SK-N-SH (cell line): ENCODE measurements at regions not wholly inside any gene's neighbourhood (a gene's known extent, or its start where the extent isn't known, plus 50 kb on each side); places are given as distances from the start of the nearest gene placed in this dataset.

Source experiments
- CTCF ChIA-PET: fragments of 300-600, 350-600 bp; formaldehyde crosslinking; extraction: SDS; loops from one replicate; lab custom pipeline; 2021; lab: Yijun Ruan, JAX
- POLR2A ChIA-PET: fragments of 350-600 bp; sonication (Branson Sonifier 250); formaldehyde crosslinking; extraction: SDS; loops from one replicate; lab custom pipeline; 2020; ENCODE audit warnings: antibody characterized with exemption, inconsistent platforms; lab: Yijun Ruan, JAX
- DNase-seq: peaks from one replicate; pipeline ENCODE4 v3.0.0; 2012
- H2AFZ ChIP-seq: fragments of 200-600 bp; sonication (generic); 2 replicates; pipeline ENCODE4 v1.8.1; 2016; ENCODE audit warnings: antibody characterized with exemption, mild to moderate bottlenecking, low read depth
- H3F3A ChIP-seq: fragments of 200-600 bp; sonication (generic); replicated peaks from 2 replicates; pipeline ENCODE3; 2016; ENCODE audit warnings: antibody characterized with exemption, mild to moderate bottlenecking; ENCODE audit not compliant: insufficient read depth
- H3K27ac ChIP-seq, 2 experiments: fragments of 200-500 bp in 1 of 2; fragments of 200-600 bp in 1 of 2; sonication (Bioruptor generic) in 1 of 2; sonication (generic), shearing (Covaris generic) in 1 of 2; 2 replicates each; pipeline versions ENCODE4 v1.5.1 to v1.6.1; 2014 to 2016; ENCODE audit warnings: low read depth in 2 of 2, inconsistent platforms in 1 of 2, low read length in 1 of 2, mild to moderate bottlenecking in 1 of 2, mixed read lengths in 1 of 2
- H3K27me3 ChIP-seq: fragments of 200-600 bp; sonication (generic), shearing (Covaris generic); 2 replicates; pipeline ENCODE4 v1.6.1; 2016; ENCODE audit warnings: mixed run types; ENCODE audit not compliant: insufficient read depth
- H3K36me3 ChIP-seq, 2 experiments: fragments of 200-500 bp in 1 of 2; fragments of 200-600 bp in 1 of 2; sonication (Bioruptor generic) in 1 of 2; sonication (generic) in 1 of 2; replicated peaks in 1 of 2; 2 replicates each; pipeline versions ENCODE3 to v1.5.1; 2014 to 2016; ENCODE audit warnings: low read length in 1 of 2, mild to moderate bottlenecking in 1 of 2; ENCODE audit not compliant: insufficient read depth in 2 of 2, control insufficient read depth in 1 of 2
- H3K4me1 ChIP-seq, 2 experiments: fragments of 200-500 bp in 1 of 2; fragments of 200-600 bp in 1 of 2; sonication (Bioruptor generic) in 1 of 2; sonication (generic), shearing (Covaris generic) in 1 of 2; 2 replicates each; pipeline versions ENCODE4 v1.5.1 to v1.6.1; 2014 to 2016; ENCODE audit warnings: low read depth in 1 of 2, low read length in 1 of 2, mixed run types in 1 of 2; ENCODE audit not compliant: insufficient read depth in 2 of 2, control insufficient read depth in 1 of 2
- H3K4me2 ChIP-seq: fragments of 200-600 bp; sonication (generic), shearing (Covaris generic); 2 replicates; pipeline ENCODE4 v1.6.1; 2017; ENCODE audit warnings: mixed run types
- H3K4me3 ChIP-seq, 2 experiments: fragments of 200-500 bp in 1 of 2; fragments of 200-600 bp in 1 of 2; sonication (Bioruptor generic) in 1 of 2; sonication (generic), shearing (Covaris generic) in 1 of 2; 2 replicates each; pipeline versions ENCODE4 v1.5.1 to v1.8.1; 2014 to 2016; ENCODE audit warnings: low read depth in 2 of 2, inconsistent platforms in 1 of 2, low read length in 1 of 2, mild to moderate bottlenecking in 1 of 2, mixed read lengths in 1 of 2, moderate library complexity in 1 of 2
- H3K79me2 ChIP-seq: fragments of 200-600 bp; sonication (generic); 2 replicates; pipeline ENCODE4 v1.8.1; 2017; ENCODE audit warnings: mild to moderate bottlenecking; ENCODE audit not compliant: insufficient read depth
- H3K9ac ChIP-seq: fragments of 200-600 bp; sonication (generic); 2 replicates; pipeline ENCODE4 v1.6.1; 2017; ENCODE audit warnings: mixed run types
- H3K9me2 ChIP-seq: fragments of 200-600 bp; sonication (generic); 2 replicates; pipeline ENCODE4 v1.6.1; 2017; ENCODE audit warnings: mixed run types
- H3K9me3 ChIP-seq: fragments of 200-600 bp; sonication (generic); 2 replicates; pipeline ENCODE4 v1.6.1; 2017; ENCODE audit warnings: mixed run types, mild to moderate bottlenecking, moderate library complexity
- H4K20me1 ChIP-seq: fragments of 200-600 bp; sonication (generic); 2 replicates; pipeline ENCODE4 v1.6.1; 2017; ENCODE audit warnings: mild to moderate bottlenecking, mixed run types; ENCODE audit not compliant: insufficient read depth
- ELF1 ChIP-seq: IDR thresholded peaks from 2 replicates; pipeline ENCODE4 v1.4.0; 2012
- EP300 ChIP-seq, 2 experiments: IDR thresholded peaks; 2 replicates each; pipeline versions ENCODE4 v1.4.0 to v1.6.1; 2012; ENCODE audit warnings: borderline replicate concordance in 1 of 2, low read depth in 1 of 2, low read length in 1 of 2
- FOSL2 ChIP-seq: IDR thresholded peaks from 2 replicates; pipeline ENCODE4 v1.4.0; 2012; ENCODE audit warnings: low read depth, mild to moderate bottlenecking, moderate library complexity, borderline replicate concordance
- FOXM1 ChIP-seq: IDR thresholded peaks from 2 replicates; pipeline ENCODE4 v1.4.0; 2012; ENCODE audit warnings: low read depth, mild to moderate bottlenecking
- GABPA ChIP-seq: IDR thresholded peaks from 2 replicates; pipeline ENCODE4 v1.4.0; 2012; ENCODE audit warnings: low read depth, mild to moderate bottlenecking
- GATA2 ChIP-seq: sonication (generic); formaldehyde crosslinking; IDR thresholded peaks from 2 replicates; pipeline ENCODE4 v1.5.0; 2020; ENCODE audit warnings: mild to moderate bottlenecking, missing genetic modification reagents
- IRF3 ChIP-seq: fragments of 150-350 bp; IDR thresholded peaks from 2 replicates; pipeline ENCODE4 v1.6.1; 2016; ENCODE audit warnings: mild to moderate bottlenecking, low read depth, low read length
- JUND ChIP-seq: IDR thresholded peaks from 2 replicates; pipeline ENCODE4 v1.4.0; 2012
- MXI1 ChIP-seq: IDR thresholded peaks from 2 replicates; pipeline ENCODE4 v1.6.1; 2012; ENCODE audit warnings: mild to moderate bottlenecking, low read depth, low read length, improper control_type of control experiment
- NRF1 ChIP-seq: IDR thresholded peaks from 2 replicates; pipeline ENCODE4 v1.6.1; 2012; ENCODE audit warnings: low read depth, mild to moderate bottlenecking, low read length
- POLR2AphosphoS5 ChIP-seq: IDR thresholded peaks from 2 replicates; pipeline ENCODE4 v1.6.1; 2012; ENCODE audit warnings: low read depth, low read length
- RCOR1 ChIP-seq: fragments of 150-350 bp; IDR thresholded peaks from 2 replicates; pipeline ENCODE4 v1.6.1; 2017; ENCODE audit warnings: antibody characterized with exemption, low read length
- REST ChIP-seq: IDR thresholded peaks from 2 replicates; pipeline ENCODE4 v1.6.1; 2012; ENCODE audit warnings: mild to moderate bottlenecking, low read depth, low read length, moderate library complexity
- RFX5 ChIP-seq: IDR thresholded peaks from 2 replicates; pipeline ENCODE4 v1.6.1; 2012; ENCODE audit warnings: mild to moderate bottlenecking, improper control_type of control experiment, low read length
- RXRA ChIP-seq: IDR thresholded peaks from 2 replicates; pipeline ENCODE4 v1.4.0; 2012; ENCODE audit warnings: low read depth, mild to moderate bottlenecking, borderline replicate concordance
- SMC3 ChIP-seq: IDR thresholded peaks from 2 replicates; pipeline ENCODE4 v1.6.1; 2012; ENCODE audit warnings: low read depth, low read length, improper control_type of control experiment
- TCF12 ChIP-seq: IDR thresholded peaks from 2 replicates; pipeline ENCODE4 v1.4.0; 2012
- TEAD4 ChIP-seq: IDR thresholded peaks from 2 replicates; pipeline ENCODE4 v1.4.0; 2012; ENCODE audit warnings: mild to moderate bottlenecking, borderline replicate concordance; ENCODE audit not compliant: insufficient read depth
- USF1 ChIP-seq: IDR thresholded peaks from 2 replicates; pipeline ENCODE4 v1.4.0; 2012; ENCODE audit warnings: low read depth, borderline replicate concordance
- YY1 ChIP-seq: IDR thresholded peaks from 2 replicates; pipeline ENCODE4 v1.4.0; 2012; ENCODE audit warnings: low read depth, mild to moderate bottlenecking
- ZBTB33 ChIP-seq: IDR thresholded peaks from 2 replicates; pipeline ENCODE4 v1.4.0; 2012; ENCODE audit warnings: low read depth, borderline replicate concordance
- WGBS: methylation state at CpG from one replicate; pipeline ENCODE4 v1.1.6; 2017; ENCODE audit warnings: low lambda C conversion rate; 5-methylcytosine and 5-hydroxymethylcytosine counted together

GRCh38 chr21:15140321-15141019 is 75.7 kb upstream of the NRIP1 start:
- CTCF ChIA-PET, result no interaction called here
- H3K36me3 ChIP-seq, result no peaks in the 10 kb centered on the region
- 2% methylated on average over 9 of the region's 9 CpGs for WGBS
- TF ChIP-seq MXI1, result no peak
- TF ChIP-seq FOSL2, result no peak
- TF ChIP-seq JUND, result no peak
- no peak for TF ChIP-seq GATA2 (CRISPR knock-in tag)
- TF ChIP-seq USF1, result no peak
- TF ChIP-seq TCF12, result no peak
- TF ChIP-seq TEAD4, result no peak
- TF ChIP-seq RXRA, result no peak
- no peak for TF ChIP-seq NRF1
- no peak for TF ChIP-seq GABPA
- no peak for TF ChIP-seq EP300 (IDR thresholded peaks at IDR 0.05; ENCODE audit: borderline replicate concordance in 1 of 2, low read depth in 1 of 2, low read length in 1 of 2)
- no peak for TF ChIP-seq FOXM1
- no peak for TF ChIP-seq ZBTB33
- no peak for TF ChIP-seq ELF1
- TF ChIP-seq SMC3, result no peak
- H3K9me3 ChIP-seq, result no peaks in the 10 kb centered on the region
- H3F3A ChIP-seq, result no peaks in the 10 kb centered on the region
- H3K4me1 ChIP-seq, result no peaks in the 10 kb centered on the region
- DNase-seq, result no peak
- no peaks in the 10 kb centered on the region for H4K20me1 ChIP-seq
- H3K4me3 ChIP-seq, result no peak overlapping the region
- no peak overlapping the region for H3K9ac ChIP-seq
- H2AFZ ChIP-seq, result no peak overlapping the region
- H3K79me2 ChIP-seq, result no peaks in the 10 kb centered on the region
- H3K27me3 ChIP-seq, result no peaks in the 10 kb centered on the region; the same call in 1 of the 2 replicates
- H3K4me2 ChIP-seq, result no peak overlapping the region
- POLR2A ChIA-PET, result no interaction called here
- no peaks in the 10 kb centered on the region for H3K9me2 ChIP-seq
- no peak overlapping the region for H3K27ac ChIP-seq

DNA sequence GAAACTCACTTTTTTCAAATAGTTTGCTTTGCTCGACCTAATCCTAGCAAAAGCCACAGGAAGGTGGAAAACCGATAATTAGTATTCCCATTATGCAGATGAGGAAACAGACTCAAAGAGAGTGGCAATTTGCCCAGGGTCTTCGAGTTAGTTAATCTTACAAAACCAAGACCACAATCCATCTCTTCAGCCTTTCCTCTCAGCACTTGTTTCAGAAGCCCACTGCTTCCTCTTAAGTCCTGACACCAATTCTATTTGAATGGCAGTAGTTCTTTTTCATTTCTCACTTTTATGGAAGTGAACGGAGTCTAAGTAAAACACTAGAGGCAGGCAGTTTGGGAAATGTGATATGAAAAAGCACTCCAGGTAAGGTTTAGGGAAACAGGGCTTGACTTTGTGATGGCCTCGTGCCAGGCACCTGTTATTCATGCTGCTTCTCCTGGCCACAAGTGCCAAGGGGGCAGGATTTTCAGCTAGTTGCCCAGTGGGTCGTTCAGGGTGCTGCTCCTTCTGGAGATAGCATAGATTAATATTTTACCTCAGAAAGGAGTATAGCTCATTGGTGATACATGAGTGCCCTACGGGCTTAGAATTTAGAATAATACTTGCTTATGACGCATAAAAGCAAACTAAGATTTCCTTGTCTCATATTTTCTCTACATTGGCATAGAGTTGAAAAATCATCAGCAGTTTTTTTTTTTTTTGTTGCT is 76.6 kb upstream of the NRIP1 start:
- Histone ChIP-seq H3K79me2 (no peaks in the 10 kb centered on the region), H3K9me3 (no peaks in the 10 kb centered on the region), H3K27me3 (no peaks in the 10 kb centered on the region; the same call in 1 of the 2 replicates), H3K4me3 (no peak overlapping the region), H4K20me1 (no peaks in the 10 kb centered on the region), H3F3A (no peaks in the 10 kb centered on the region), H3K4me2 (no peak overlapping the region), H2AFZ (no peak overlapping the region), H3K9ac (no peak overlapping the region), H3K36me3 (no peaks in the 10 kb centered on the region), H3K9me2 (no peaks in the 10 kb centered on the region), H3K4me1 (no peaks in the 10 kb centered on the region), H3K27ac (no peak overlapping the region)
- CTCF ChIA-PET, result no interaction called here
- DNase-seq, result no peak
- 8% methylated on average over 8 of the region's 8 CpGs for WGBS
- POLR2A ChIA-PET, result no interaction called here
- TF ChIP-seq FOXM1 (no peak), JUND (no peak), RXRA (no peak), GATA2 (CRISPR knock-in tag) (no peak), IRF3 (no peak), RCOR1 (no peak), YY1 (no peak), RFX5 (no peak), REST (no peak), POLR2AphosphoS5 (no peak), ELF1 (no peak), TEAD4 (no peak)
